Right hindlimb (tissue), 1 donor: ENCODE measurements at regions not wholly inside any gene's neighbourhood (a gene's known extent, or its start where the extent isn't known, plus 50 kb on each side); places are given as distances from the start of the nearest gene placed in this dataset.

Source experiments
- DNase-seq: peaks from one replicate; pipeline ENCODE4 v3.0.0-alpha.2; 2018

- DNase-seq = no peak
Observed at GRCh38 chr7:12741951-12742575, 54.6 kb downstream of the ARL4A start.

- DNase-seq = no peak
Observed at GRCh38 chr7:12746211-12746610, 58.8 kb downstream of the ARL4A start.

- DNase-seq = no peak
Observed at GRCh38 chr7:12747687-12748306, 60.4 kb downstream of the ARL4A start.

- DNase-seq = no peak
Observed at GRCh38 chr7:12749069-12749468, 61.6 kb downstream of the ARL4A start.

GRCh38 chr7:12749746-12750145 is 62.3 kb downstream of the ARL4A start:
- DNase-seq = no peak

- DNase-seq = no peak
Observed at GRCh38 chr7:12751764-12752163, 64.3 kb downstream of the ARL4A start.

GRCh38 chr7:12754179-12754578 is 66.7 kb downstream of the ARL4A start:
- no peak for DNase-seq

GRCh38 chr7:12756821-12757220 is 69.4 kb downstream of the ARL4A start:
- DNase-seq = no peak

- no peak for DNase-seq
Observed at GRCh38 chr7:12757443-12757842, 70.0 kb downstream of the ARL4A start.

- peak; percentile 42 for DNase-seq
Observed at GRCh38 chr7:12759151-12759550, 71.7 kb downstream of the ARL4A start.

GRCh38 chr7:12761111-12761510 is 73.7 kb downstream of the ARL4A start:
- DNase-seq = no peak

- DNase-seq = no peak
Observed at GRCh38 chr7:12761691-12762090, 74.3 kb downstream of the ARL4A start.

- no peak for DNase-seq
Observed at GRCh38 chr7:12764458-12764891, 77.0 kb downstream of the ARL4A start.

GRCh38 chr7:12765431-12766100 is 78.1 kb downstream of the ARL4A start:
- DNase-seq = no peak

GRCh38 chr7:12766416-12766815 is 79.0 kb downstream of the ARL4A start:
- no peak for DNase-seq

GRCh38 chr7:12768948-12769347 is 81.5 kb downstream of the ARL4A start:
- DNase-seq = no peak

GRCh38 chr7:12769444-12769843 is 82.0 kb downstream of the ARL4A start:
- no peak for DNase-seq

- DNase-seq = peak; percentile 25
Observed at GRCh38 chr7:12770227-12770975, 83.0 kb downstream of the ARL4A start.

GRCh38 chr7:12771378-12771877 is 84.0 kb downstream of the ARL4A start:
- peak; percentile 82 for DNase-seq

GRCh38 chr7:12772768-12773167 is 85.3 kb downstream of the ARL4A start:
- no peak for DNase-seq

- DNase-seq = no peak
Observed at GRCh38 chr7:12777257-12777656, 89.8 kb downstream of the ARL4A start.

GRCh38 chr7:12779947-12780346 is 92.5 kb downstream of the ARL4A start:
- no peak for DNase-seq

- no peak for DNase-seq
Observed at GRCh38 chr7:12783421-12784095, 96.1 kb downstream of the ARL4A start.
